ENCODE measurements at regions not wholly inside any gene's neighbourhood (a gene's known extent, or its start where the extent isn't known, plus 50 kb on each side); places are given as distances from the start of the nearest gene placed in this dataset.
"Not testable (repeated sequence)": the region's sequence is repeated elsewhere in the genome, so short reads cannot be mapped to it uniquely, and the experiment has no call there.

GRCh38 chr5:28414619-28415018 is 1376.2 kb upstream of the CDH9 start:
- intact Hi-C loops (cut with micrococcal nuclease) = no loop called here
- POLR2A ChIA-PET = no interaction called here
- no peak for DNase-seq
- no peaks in the 10 kb centered on the region for H3K27me3 Mint-ChIP-seq
- H3K36me3 Mint-ChIP-seq = no peaks in the 10 kb centered on the region
- no peaks in the 10 kb centered on the region for H3K4me1 Mint-ChIP-seq (ENCODE audit: low read depth)
- CTCF ChIA-PET = no interaction called here
- H3K4me3 Mint-ChIP-seq = no peak overlapping the region
- H3K27ac Mint-ChIP-seq = no peak overlapping the region
- peaks cover 24% of the 10 kb centered on the region for H3K9me3 Mint-ChIP-seq

DNA sequence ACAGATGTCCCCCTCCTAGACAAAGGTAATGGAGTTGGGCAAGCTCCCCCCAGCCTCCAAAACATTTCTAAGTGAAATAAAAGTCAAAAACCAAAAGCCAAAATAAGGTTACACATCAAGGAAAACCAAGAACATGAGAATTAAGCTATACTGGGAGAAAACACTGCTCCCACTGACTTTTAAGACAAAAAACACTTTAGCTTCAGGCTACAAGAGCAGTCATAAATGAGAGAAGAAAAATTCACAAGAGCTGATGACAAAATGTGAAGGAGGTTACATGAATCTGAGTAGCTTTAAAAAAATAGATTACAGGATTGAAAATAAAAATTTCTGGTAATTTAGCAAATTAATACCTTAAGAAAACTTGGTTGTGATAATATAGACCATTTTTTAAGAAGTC is 1370.3 kb upstream of the CDH9 start:
- intact Hi-C loops (cut with micrococcal nuclease) = no loop called here
- peaks cover 19% of the 10 kb centered on the region for H3K9me3 Mint-ChIP-seq
- H3K27me3 Mint-ChIP-seq = no peaks in the 10 kb centered on the region
- no peaks in the 10 kb centered on the region for H3K36me3 Mint-ChIP-seq
- no peaks in the 10 kb centered on the region for H3K4me1 Mint-ChIP-seq (ENCODE audit: low read depth)
- no peak for DNase-seq
- no peak overlapping the region for H3K27ac Mint-ChIP-seq
- ChIA-PET CTCF (no interaction called here), POLR2A (no interaction called here)
- H3K4me3 Mint-ChIP-seq = no peak overlapping the region

GRCh38 chr5:28408186-28408585 is 1369.8 kb upstream of the CDH9 start:
- Mint-ChIP-seq H3K4me1 (ENCODE audit: low read depth) (no peaks in the 10 kb centered on the region), H3K27me3 (no peaks in the 10 kb centered on the region), H3K9me3 (peaks cover 19% of the 10 kb centered on the region), H3K4me3 (no peak overlapping the region), H3K36me3 (no peaks in the 10 kb centered on the region), H3K27ac (no peak overlapping the region)
- ChIA-PET CTCF (no interaction called here), POLR2A (no interaction called here)
- intact Hi-C loops (cut with micrococcal nuclease) = no loop called here
- DNase-seq = no peak

- Mint-ChIP-seq H3K27me3 (no peaks in the 10 kb centered on the region), H3K27ac (no peak overlapping the region), H3K36me3 (no peaks in the 10 kb centered on the region), H3K4me1 (ENCODE audit: low read depth) (no peaks in the 10 kb centered on the region), H3K4me3 (no peak overlapping the region), H3K9me3 (peaks cover 10% of the 10 kb centered on the region)
- POLR2A ChIA-PET = no interaction called here
- DNase-seq = no peak
- CTCF ChIA-PET = no interaction called here
- intact Hi-C loops (cut with micrococcal nuclease) = no loop called here
These were observed 1366.1 kb upstream of the CDH9 start for GRCh38 chr5:28404363-28405071.

DNA sequence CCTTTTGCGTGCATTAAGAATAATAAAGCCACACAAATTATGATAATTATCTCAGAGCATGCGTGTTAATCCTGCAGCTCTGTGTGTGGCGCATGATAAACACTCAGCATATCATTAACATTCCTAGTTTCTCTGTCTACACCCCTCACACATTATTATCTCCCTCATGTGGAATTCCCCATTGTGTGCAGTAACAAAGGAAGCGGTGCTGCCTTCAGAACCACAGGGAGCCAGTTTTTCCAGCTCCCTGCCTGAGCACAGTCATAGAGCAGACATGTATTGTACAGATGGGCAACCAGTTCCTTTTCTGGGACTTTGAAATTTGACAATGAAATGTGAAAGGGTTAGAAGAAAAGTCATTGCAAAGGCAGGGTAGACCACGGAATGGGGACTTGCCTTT is 1365.5 kb upstream of the CDH9 start:
- no peak overlapping the region for H3K27ac Mint-ChIP-seq
- DNase-seq = no peak
- H3K27me3 Mint-ChIP-seq = no peaks in the 10 kb centered on the region
- no peaks in the 10 kb centered on the region for H3K4me1 Mint-ChIP-seq (ENCODE audit: low read depth)
- CTCF ChIA-PET = no interaction called here
- POLR2A ChIA-PET = no interaction called here
- intact Hi-C loops (cut with micrococcal nuclease) = no loop called here
- peaks cover 10% of the 10 kb centered on the region for H3K9me3 Mint-ChIP-seq
- no peak overlapping the region for H3K4me3 Mint-ChIP-seq
- H3K36me3 Mint-ChIP-seq = no peaks in the 10 kb centered on the region

GRCh38 chr5:28402590-28403301 is 1364.4 kb upstream of the CDH9 start:
- no peaks in the 10 kb centered on the region for H3K4me1 Mint-ChIP-seq (ENCODE audit: low read depth)
- H3K27ac Mint-ChIP-seq = no peak overlapping the region
- H3K27me3 Mint-ChIP-seq = no peaks in the 10 kb centered on the region
- H3K9me3 Mint-ChIP-seq = peaks cover 10% of the 10 kb centered on the region
- intact Hi-C loops (cut with micrococcal nuclease) = no loop called here
- ChIA-PET CTCF (no interaction called here), POLR2A (no interaction called here)
- H3K36me3 Mint-ChIP-seq = no peaks in the 10 kb centered on the region
- no peak for DNase-seq
- no peak overlapping the region for H3K4me3 Mint-ChIP-seq

GRCh38 chr5:28400076-28400475 is 1361.7 kb upstream of the CDH9 start:
- Mint-ChIP-seq H3K27me3 (no peaks in the 10 kb centered on the region), H3K27ac (no peak overlapping the region), H3K9me3 (peaks cover 13% of the 10 kb centered on the region), H3K36me3 (no peaks in the 10 kb centered on the region), H3K4me1 (ENCODE audit: low read depth) (no peaks in the 10 kb centered on the region), H3K4me3 (no peak overlapping the region)
- ChIA-PET CTCF (no interaction called here), POLR2A (no interaction called here)
- DNase-seq = no peak
- intact Hi-C loops (cut with micrococcal nuclease) = no loop called here

DNA sequence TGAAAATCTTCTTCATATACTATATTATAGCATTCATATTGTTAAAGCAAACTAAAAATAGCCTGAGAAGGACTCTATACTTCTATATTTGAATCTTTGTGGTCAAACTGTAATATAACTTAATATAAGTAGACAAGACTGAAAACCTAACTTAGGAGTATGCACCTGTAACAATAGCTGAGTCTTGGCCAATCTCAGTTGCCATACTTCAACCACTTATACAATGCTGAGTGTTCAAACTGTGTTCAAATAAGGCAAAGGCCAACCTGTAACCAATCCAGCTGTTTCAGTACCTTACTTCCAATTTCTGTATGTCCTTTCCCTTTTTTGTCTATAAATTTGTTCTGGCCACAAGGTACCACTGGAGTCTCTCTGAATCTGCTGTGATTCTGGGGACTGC is 1360.8 kb upstream of the CDH9 start:
- Mint-ChIP-seq H3K27ac (no peak overlapping the region), H3K36me3 (no peaks in the 10 kb centered on the region), H3K4me3 (no peak overlapping the region), H3K27me3 (no peaks in the 10 kb centered on the region), H3K4me1 (ENCODE audit: low read depth) (no peaks in the 10 kb centered on the region), H3K9me3 (peaks cover 12% of the 10 kb centered on the region)
- ChIA-PET CTCF (interaction anchor here (0.7 kb wide), 1 partner anchor 96 kb away, joined by 5 read pairs; no protein-coding TSS in a partner anchor), POLR2A (no interaction called here)
- DNase-seq = no peak
- intact Hi-C loops (cut with micrococcal nuclease) = no loop called here

GRCh38 chr5:28398185-28398584 is 1359.8 kb upstream of the CDH9 start:
- Mint-ChIP-seq H3K4me3 (no peak overlapping the region), H3K27me3 (no peaks in the 10 kb centered on the region), H3K4me1 (ENCODE audit: low read depth) (no peaks in the 10 kb centered on the region), H3K9me3 (peaks cover 9% of the 10 kb centered on the region), H3K27ac (no peak overlapping the region), H3K36me3 (no peaks in the 10 kb centered on the region)
- ChIA-PET CTCF (no interaction called here), POLR2A (no interaction called here)
- no peak for DNase-seq
- intact Hi-C loops (cut with micrococcal nuclease) = no loop called here

GRCh38 chr5:28397502-28397941 is 1359.1 kb upstream of the CDH9 start:
- ChIA-PET POLR2A (no interaction called here), CTCF (no interaction called here)
- Mint-ChIP-seq H3K4me3 (no peak overlapping the region), H3K4me1 (ENCODE audit: low read depth) (no peaks in the 10 kb centered on the region), H3K27ac (no peak overlapping the region), H3K36me3 (no peaks in the 10 kb centered on the region), H3K9me3 (peaks cover 8% of the 10 kb centered on the region), H3K27me3 (no peaks in the 10 kb centered on the region)
- intact Hi-C loops (cut with micrococcal nuclease) = no loop called here
- DNase-seq = no peak

DNA sequence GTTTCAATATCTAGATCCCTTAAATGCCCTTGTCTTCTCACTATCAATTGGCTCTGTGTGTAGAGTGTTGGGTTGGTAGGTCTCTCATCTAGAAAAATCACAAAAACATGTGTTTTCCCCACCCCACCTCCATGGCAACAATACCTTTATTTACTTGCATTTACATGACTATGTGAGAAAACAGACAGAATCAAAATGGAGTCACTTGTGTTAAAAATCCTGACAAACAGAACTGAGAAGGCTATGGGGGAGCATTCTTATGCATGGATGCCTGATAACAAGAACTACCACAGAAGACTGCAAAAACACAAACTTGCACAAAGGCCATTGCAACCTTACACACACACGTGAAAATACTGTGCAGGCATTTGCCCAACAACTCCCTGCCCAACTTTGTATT is 1352.9 kb upstream of the CDH9 start:
- H3K4me3 Mint-ChIP-seq = no peak overlapping the region
- CTCF ChIA-PET = no interaction called here
- no peaks in the 10 kb centered on the region for H3K36me3 Mint-ChIP-seq
- intact Hi-C loops (cut with micrococcal nuclease) = no loop called here
- no peak overlapping the region for H3K27ac Mint-ChIP-seq
- DNase-seq = no peak
- no peaks in the 10 kb centered on the region for H3K27me3 Mint-ChIP-seq
- POLR2A ChIA-PET = no interaction called here
- H3K9me3 Mint-ChIP-seq = peaks cover 8% of the 10 kb centered on the region
- no peaks in the 10 kb centered on the region for H3K4me1 Mint-ChIP-seq (ENCODE audit: low read depth)

DNA sequence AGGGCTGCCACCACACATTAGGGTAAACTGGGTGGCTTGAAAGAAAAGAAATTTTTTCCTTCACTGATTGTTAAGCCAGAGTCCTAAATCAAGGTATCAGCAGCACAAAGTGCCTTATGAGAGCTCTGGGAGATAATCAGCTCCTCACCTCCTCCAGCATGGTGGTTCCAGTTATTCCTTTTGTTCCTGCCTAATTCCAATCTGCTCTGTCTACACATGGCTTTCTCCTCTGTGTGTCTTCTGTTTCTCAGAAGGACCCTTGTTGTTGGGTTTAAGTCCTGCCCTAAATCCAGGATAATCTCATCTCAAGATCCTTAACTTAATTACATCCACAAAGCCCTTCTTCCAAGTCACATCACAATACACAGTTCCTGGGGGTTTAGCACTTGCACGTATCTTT is 1352.0 kb upstream of the CDH9 start:
- no peaks in the 10 kb centered on the region for H3K27me3 Mint-ChIP-seq
- intact Hi-C loops (cut with micrococcal nuclease) = no loop called here
- CTCF ChIA-PET = no interaction called here
- H3K36me3 Mint-ChIP-seq = no peaks in the 10 kb centered on the region
- POLR2A ChIA-PET = no interaction called here
- H3K4me3 Mint-ChIP-seq = no peak overlapping the region
- H3K27ac Mint-ChIP-seq = no peak overlapping the region
- peaks cover 8% of the 10 kb centered on the region for H3K9me3 Mint-ChIP-seq
- H3K4me1 Mint-ChIP-seq (ENCODE audit: low read depth) = no peaks in the 10 kb centered on the region
- DNase-seq = no peak

- H3K27ac Mint-ChIP-seq, POLR2A ChIA-PET, H3K4me3 Mint-ChIP-seq: not testable (repeated sequence)
These were observed 1351.3 kb upstream of the CDH9 start for GRCh38 chr5:28389727-28390126.

More at GRCh38 chr5:28389727-28390126, 1351.3 kb upstream of the CDH9 start:
- intact Hi-C loops (cut with micrococcal nuclease); H3K27me3 Mint-ChIP-seq; H3K36me3 Mint-ChIP-seq; H3K9me3 Mint-ChIP-seq; H3K4me1 Mint-ChIP-seq (ENCODE audit: low read depth); CTCF ChIA-PET; DNase-seq: not testable (repeated sequence)

All from activated CD4-positive, alpha-beta memory T cell treated with anti-CD3 and anti-CD28 coated beads for 36 hours (primary cell).